Glutamatergic neuron (in vitro differentiated cells): ENCODE measurements at regions not wholly inside any gene's neighbourhood (a gene's known extent, or its start where the extent isn't known, plus 50 kb on each side); places are given as distances from the start of the nearest gene placed in this dataset.

Experiments
- DNase-seq: peaks from one replicate; pipeline ENCODE4 v3.0.0; 2022
- H3K27ac Mint-ChIP-seq: one replicate; pipeline ENCODE4 v1.8.0; 2020; ENCODE audit warnings: mild to moderate bottlenecking, mixed read lengths, inconsistent platforms; ENCODE audit not compliant: unreplicated experiment
- H3K27me3 Mint-ChIP-seq: one replicate; pipeline ENCODE4 v1.8.0; 2020; ENCODE audit warnings: mild to moderate bottlenecking, moderate library complexity, mixed read lengths, inconsistent platforms; ENCODE audit not compliant: unreplicated experiment
- H3K36me3 Mint-ChIP-seq: one replicate; pipeline ENCODE4 v1.8.0; 2020; ENCODE audit warnings: mild to moderate bottlenecking, mixed read lengths, inconsistent platforms; ENCODE audit not compliant: unreplicated experiment
- H3K4me1 Mint-ChIP-seq: one replicate; pipeline ENCODE4 v1.8.0; 2020; ENCODE audit warnings: mild to moderate bottlenecking, low read depth, mixed read lengths, inconsistent platforms; ENCODE audit not compliant: unreplicated experiment
- H3K4me3 Mint-ChIP-seq: one replicate; pipeline ENCODE4 v1.8.0; 2020; ENCODE audit warnings: mild to moderate bottlenecking, mixed read lengths, inconsistent platforms; ENCODE audit not compliant: unreplicated experiment
- H3K9me3 Mint-ChIP-seq: one replicate; pipeline ENCODE4 v1.8.0; 2020; ENCODE audit warnings: mild to moderate bottlenecking, moderate library complexity, mixed read lengths, inconsistent platforms; ENCODE audit not compliant: unreplicated experiment
- CTCF ChIP-seq: fragments of 200-600 bp; sonication (generic); IDR thresholded peaks from one replicate; pipeline ENCODE4 v1.5.0; 2021; ENCODE audit not compliant: partially characterized antibody, unreplicated experiment

GRCh38 chr5:23014266-23014665, 161.1 kb upstream of the CDH12 start:
- TF ChIP-seq CTCF, result no peak
- Mint-ChIP-seq H3K4me1 (peaks cover 5% of the 10 kb centered on the region), H3K4me3 (no peak overlapping the region), H3K9me3 (no peaks in the 10 kb centered on the region), H3K36me3 (no peaks in the 10 kb centered on the region), H3K27me3 (no peaks in the 10 kb centered on the region), H3K27ac (no peak overlapping the region)
- DNase-seq, result no peak

- no peak for TF ChIP-seq CTCF
- H3K4me1 Mint-ChIP-seq, result peaks cover 5% of the 10 kb centered on the region
- H3K27me3 Mint-ChIP-seq, result no peaks in the 10 kb centered on the region
- DNase-seq, result no peak
- no peaks in the 10 kb centered on the region for H3K36me3 Mint-ChIP-seq
- H3K9me3 Mint-ChIP-seq, result no peaks in the 10 kb centered on the region
- H3K4me3 Mint-ChIP-seq, result no peak overlapping the region
- no peak overlapping the region for H3K27ac Mint-ChIP-seq
These were observed 160.4 kb upstream of the CDH12 start for GRCh38 chr5:23013395-23013998.

DNA sequence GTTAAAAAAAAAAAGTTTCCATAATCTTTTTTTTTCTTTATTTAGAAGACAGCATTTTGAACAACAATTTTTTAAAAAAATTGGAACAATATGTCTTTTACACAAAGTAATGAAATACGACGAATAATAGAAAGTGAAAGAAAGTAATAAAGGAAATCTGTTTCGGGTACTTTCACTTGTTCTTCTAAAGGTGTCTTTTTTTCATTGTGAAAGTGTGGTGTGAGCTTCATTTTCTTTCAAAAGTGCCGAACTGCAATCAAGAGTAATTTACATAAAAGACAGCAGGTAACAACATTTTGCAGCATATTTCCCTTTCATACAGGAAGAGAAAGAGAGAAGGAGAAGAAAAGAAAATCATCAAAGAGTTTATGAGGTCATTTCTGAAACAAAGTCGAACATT, 159.7 kb upstream of the CDH12 start:
- H3K27me3 Mint-ChIP-seq, result no peaks in the 10 kb centered on the region
- no peak for TF ChIP-seq CTCF
- no peak overlapping the region for H3K27ac Mint-ChIP-seq
- no peak overlapping the region for H3K4me3 Mint-ChIP-seq
- H3K9me3 Mint-ChIP-seq, result no peaks in the 10 kb centered on the region
- H3K4me1 Mint-ChIP-seq, result peaks cover 5% of the 10 kb centered on the region
- H3K36me3 Mint-ChIP-seq, result no peaks in the 10 kb centered on the region
- no peak for DNase-seq

DNA sequence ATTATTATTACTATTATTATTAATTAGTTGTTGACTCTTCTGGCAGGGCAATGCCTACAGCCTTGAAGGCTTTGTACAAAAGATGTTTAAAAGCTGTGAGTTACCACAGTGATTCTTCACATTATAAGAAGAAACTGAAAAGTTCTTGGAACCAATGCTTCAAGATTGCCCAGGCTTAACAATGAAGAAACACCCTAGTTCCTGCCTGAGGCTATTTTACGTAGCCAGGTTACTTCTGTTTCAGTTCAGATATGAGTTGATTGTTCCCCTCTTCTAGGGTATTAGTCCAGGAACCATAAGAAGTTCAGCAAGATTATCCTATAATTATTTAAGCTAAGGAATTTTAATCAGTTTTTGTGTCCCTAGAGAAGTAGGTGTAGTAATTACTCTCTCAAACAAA, 154.6 kb upstream of the CDH12 start:
- Mint-ChIP-seq H3K4me1 (no peaks in the 10 kb centered on the region), H3K36me3 (no peaks in the 10 kb centered on the region), H3K27me3 (no peaks in the 10 kb centered on the region), H3K4me3 (no peak overlapping the region), H3K9me3 (no peaks in the 10 kb centered on the region), H3K27ac (no peak overlapping the region)
- no peak for DNase-seq
- no peak for TF ChIP-seq CTCF

- no peak for DNase-seq
- no peak overlapping the region for H3K27ac Mint-ChIP-seq
- H3K9me3 Mint-ChIP-seq, result no peaks in the 10 kb centered on the region
- no peaks in the 10 kb centered on the region for H3K36me3 Mint-ChIP-seq
- no peak overlapping the region for H3K4me3 Mint-ChIP-seq
- H3K4me1 Mint-ChIP-seq, result no peaks in the 10 kb centered on the region
- H3K27me3 Mint-ChIP-seq, result no peaks in the 10 kb centered on the region
- TF ChIP-seq CTCF, result no peak
These were observed 154.1 kb upstream of the CDH12 start for GRCh38 chr5:23007236-23007635.
